H1 (cell line): ENCODE measurements at regions not wholly inside any gene's neighbourhood (a gene's known extent, or its start where the extent isn't known, plus 50 kb on each side); places are given as distances from the start of the nearest gene placed in this dataset.

Source experiments
- CTCF ChIA-PET: fragments of 300-600 bp; sonication (Branson Sonifier 250); formaldehyde crosslinking; loops from one replicate; lab custom pipeline; 2021; ENCODE audit not compliant: partially characterized antibody; lab: Charles Lee
- POLR2A ChIA-PET: fragments of 300-600 bp; sonication (Branson Sonifier 250); formaldehyde crosslinking; loops from one replicate; lab custom pipeline; 2021; ENCODE audit warnings: inconsistent platforms; ENCODE audit not compliant: partially characterized antibody; lab: Charles Lee
- DNase-seq, 2 experiments: peaks; one replicate each; pipeline versions ENCODE4 v3.0.0 to v3.0.0-alpha.2; 2010 to 2022; ENCODE audit warnings: low spot score in 2 of 2, low read depth in 1 of 2, mixed read lengths in 1 of 2
- FAIRE-seq: peaks from 2 replicates; lab custom pipeline; 2011; peaks lifted over from hg19 to GRCh38; lab: Jason Lieb, UNC
- H2AFZ ChIP-seq: 2 replicates; pipeline ENCODE4 v1.8.1; 2012; ENCODE audit warnings: low read length, inconsistent platforms
- H2AK5ac ChIP-seq: 2 replicates; pipeline ENCODE4 v1.6.1; 2013; ENCODE audit warnings: low read depth, low read length
- H2BK120ac ChIP-seq: replicated peaks from 2 replicates; pipeline ENCODE3; 2013; ENCODE audit warnings: low read depth, low read length, inconsistent platforms
- H2BK12ac ChIP-seq: 2 replicates; pipeline ENCODE4 v1.6.1; 2013; ENCODE audit warnings: low read depth, low read length
- H2BK15ac ChIP-seq: 2 replicates; pipeline ENCODE4 v1.6.1; 2013; ENCODE audit warnings: low read length
- H2BK20ac ChIP-seq: 2 replicates; pipeline ENCODE4 v1.6.1; 2013; ENCODE audit warnings: low read length
- H2BK5ac ChIP-seq: 2 replicates; pipeline ENCODE4 v1.6.1; 2013; ENCODE audit warnings: low read depth, low read length
- H3K14ac ChIP-seq: 2 replicates; pipeline ENCODE4 v1.6.1; 2013; ENCODE audit warnings: inconsistent platforms; ENCODE audit not compliant: insufficient read length
- H3K18ac ChIP-seq: 2 replicates; pipeline ENCODE4 v1.6.1; 2013; ENCODE audit warnings: low read length; ENCODE audit errors: extremely low read depth
- H3K23ac ChIP-seq: 2 replicates; pipeline ENCODE4 v1.6.1; 2013; ENCODE audit warnings: inconsistent platforms; ENCODE audit not compliant: insufficient read length
- H3K23me2 ChIP-seq: 2 replicates; pipeline ENCODE4 v1.6.1; 2013; ENCODE audit warnings: low read depth, low read length
- H3K27ac ChIP-seq: 2 replicates; pipeline ENCODE4 v1.6.1; 2011; ENCODE audit warnings: low read depth, low read length, inconsistent platforms
- H3K27me3 ChIP-seq, 4 experiments: replicated peaks in 1 of 4; 1 replicate in 1 of 4; 2 replicates in 3 of 4; pipeline versions ENCODE4 v1.6.1 to v1.8.1; 2011 to 2013; ENCODE audit warnings: low read length in 3 of 4, mild to moderate bottlenecking in 3 of 4, inconsistent platforms in 2 of 4, mixed read lengths in 2 of 4, moderate library complexity in 1 of 4; ENCODE audit not compliant: control insufficient read depth in 3 of 4, insufficient read depth in 3 of 4; ENCODE audit errors: extremely low read depth in 1 of 4
- H3K36me3 ChIP-seq, 4 experiments: 2 replicates each; pipeline versions ENCODE4 v1.6.1 to v1.8.1; 2011 to 2013; ENCODE audit warnings: mild to moderate bottlenecking in 4 of 4, low read length in 3 of 4, moderate library complexity in 2 of 4, control low read depth in 1 of 4, inconsistent platforms in 1 of 4; ENCODE audit not compliant: insufficient read depth in 4 of 4, control insufficient read depth in 2 of 4
- H3K4ac ChIP-seq: replicated peaks from 2 replicates; pipeline ENCODE3; 2013; ENCODE audit warnings: low read length, low read depth, mixed read lengths, inconsistent platforms; ENCODE audit not compliant: insufficient read length
- H3K4me1 ChIP-seq, 4 experiments: replicated peaks in 1 of 4; 1 replicate in 1 of 4; 2 replicates in 3 of 4; pipeline versions ENCODE4 v1.6.1 to v1.8.1; 2011 to 2013; ENCODE audit warnings: low read length in 3 of 4, inconsistent platforms in 2 of 4, mixed read lengths in 1 of 4; ENCODE audit not compliant: insufficient read depth in 4 of 4, control insufficient read depth in 3 of 4
- H3K4me2 ChIP-seq, 2 experiments: 2 replicates each; pipeline versions ENCODE4 v1.6.1 to v1.8.1; 2011 to 2013; ENCODE audit warnings: low read depth in 2 of 2, low read length in 2 of 2, control low read depth in 1 of 2, inconsistent platforms in 1 of 2, mild to moderate bottlenecking in 1 of 2; ENCODE audit not compliant: insufficient read depth in 1 of 2
- H3K4me3 ChIP-seq, 4 experiments: fragments of 200-600, 300-600 bp in 1 of 4; sonication (generic), shearing (Covaris generic), sonication (Bioruptor Twin) in 1 of 4; 2 replicates each; pipeline versions ENCODE4 v1.5.1 to v1.8.1; 2011 to 2016; ENCODE audit warnings: low read length in 4 of 4, low read depth in 3 of 4, control low read depth in 2 of 4, inconsistent platforms in 2 of 4, mild to moderate bottlenecking in 2 of 4, mixed read lengths in 1 of 4, moderate library complexity in 1 of 4; ENCODE audit not compliant: insufficient read depth in 2 of 4; ENCODE audit errors: extremely low read depth in 1 of 4
- H3K56ac ChIP-seq: replicated peaks from 2 replicates; pipeline ENCODE3; 2013; ENCODE audit warnings: low read depth, mild to moderate bottlenecking, mixed read lengths, low read length, inconsistent platforms; ENCODE audit not compliant: insufficient read length
- H3K79me1 ChIP-seq: 2 replicates; pipeline ENCODE4 v1.6.1; 2013; ENCODE audit warnings: low read depth, low read length, control low read depth
- H3K79me2 ChIP-seq, 2 experiments: 2 replicates each; pipeline versions ENCODE4 v1.6.1 to v1.8.1; 2012 to 2013; ENCODE audit warnings: low read length in 2 of 2, mild to moderate bottlenecking in 2 of 2, inconsistent platforms in 1 of 2; ENCODE audit not compliant: insufficient read depth in 2 of 2, control insufficient read depth in 1 of 2
- H3K9ac ChIP-seq, 4 experiments: replicated peaks in 1 of 4; 1 replicate in 1 of 4; 2 replicates in 3 of 4; pipeline versions ENCODE4 v1.6.1 to v1.8.1; 2011 to 2013; ENCODE audit warnings: low read depth in 3 of 4, low read length in 3 of 4, control low read depth in 2 of 4, mild to moderate bottlenecking in 2 of 4, moderate library complexity in 2 of 4, inconsistent platforms in 1 of 4; ENCODE audit errors: extremely low read depth in 1 of 4
- H3K9me3 ChIP-seq, 2 experiments: 2 replicates each; pipeline versions ENCODE4 v1.6.1 to v1.8.1; 2012 to 2013; ENCODE audit warnings: mild to moderate bottlenecking in 2 of 2, moderate library complexity in 2 of 2, control low read depth in 1 of 2, inconsistent platforms in 1 of 2, low read depth in 1 of 2, low read length in 1 of 2, mixed read lengths in 1 of 2; ENCODE audit not compliant: insufficient read depth in 2 of 2
- H4K20me1 ChIP-seq, 2 experiments: replicated peaks in 1 of 2; 2 replicates each; pipeline versions ENCODE3 to v1.8.1; 2011 to 2013; ENCODE audit warnings: inconsistent platforms in 2 of 2, low read length in 2 of 2, mild to moderate bottlenecking in 1 of 2; ENCODE audit not compliant: insufficient read depth in 2 of 2, control insufficient read depth in 1 of 2
- H4K5ac ChIP-seq: 2 replicates; pipeline ENCODE4 v1.6.1; 2013; ENCODE audit warnings: low read length, low read depth, mixed read lengths, inconsistent platforms; ENCODE audit not compliant: insufficient read length
- H4K8ac ChIP-seq: 2 replicates; pipeline ENCODE4 v1.8.0; 2013; ENCODE audit warnings: mild to moderate bottlenecking, moderate library complexity, low read length, inconsistent platforms; ENCODE audit not compliant: insufficient read depth; ENCODE audit errors: extremely low read depth
- H4K91ac ChIP-seq: replicated peaks from 2 replicates; pipeline ENCODE3; 2013; ENCODE audit warnings: low read length, mixed read lengths, inconsistent platforms; ENCODE audit not compliant: insufficient read length
- CBX8 ChIP-seq: fragments of 300-800, 300-1000 bp; sonication (generic); IDR thresholded peaks from 2 replicates; pipeline ENCODE4 v1.7.1; 2016; ENCODE audit warnings: low read depth, low read length, borderline replicate concordance
- CREB1 ChIP-seq: IDR thresholded peaks from 2 replicates; pipeline ENCODE4 v1.6.1; 2012; ENCODE audit warnings: inconsistent platforms
- EZH2 ChIP-seq: fragments of 200-600 bp; sonication (generic); IDR thresholded peaks from 2 replicates; pipeline ENCODE4 v1.7.1; 2012; ENCODE audit warnings: low read depth, mild to moderate bottlenecking, moderate library complexity, low read length, inconsistent platforms; ENCODE audit not compliant: severe bottlenecking
- HDAC6 ChIP-seq: IDR thresholded peaks from one replicate; pipeline ENCODE4 v1.7.1; 2012; ENCODE audit warnings: low read depth, mild to moderate bottlenecking, inconsistent platforms, low read length, moderate library complexity
- JUN ChIP-seq: IDR thresholded peaks from 2 replicates; pipeline ENCODE4 v1.6.1; 2011; ENCODE audit warnings: low read depth, mild to moderate bottlenecking, improper control_type of control experiment, low read length
- JUND ChIP-seq: IDR thresholded peaks from 2 replicates; pipeline ENCODE4 v1.6.1; 2011; ENCODE audit warnings: mild to moderate bottlenecking, improper control_type of control experiment, low read length
- MAFK ChIP-seq: IDR thresholded peaks from 2 replicates; pipeline ENCODE4 v1.6.1; 2012; ENCODE audit warnings: low read depth, mild to moderate bottlenecking, improper control_type of control experiment, low read length
- POLR2AphosphoS5 ChIP-seq: IDR thresholded peaks from 2 replicates; pipeline ENCODE4 v1.6.1; 2011; ENCODE audit warnings: low read depth, low read length
- POU5F1 ChIP-seq: IDR thresholded peaks from 2 replicates; pipeline ENCODE4 v1.6.1; 2011; ENCODE audit warnings: low read depth, mild to moderate bottlenecking, low read length, moderate library complexity
- RFX5 ChIP-seq: IDR thresholded peaks from 2 replicates; pipeline ENCODE4 v1.6.1; 2011; ENCODE audit warnings: low read depth, low read length, improper control_type of control experiment, borderline replicate concordance
- RXRA ChIP-seq: IDR thresholded peaks from 2 replicates; pipeline ENCODE4 v1.6.1; 2011; ENCODE audit warnings: low read depth, mild to moderate bottlenecking, low read length, moderate library complexity; ENCODE audit not compliant: insufficient read depth
- TF ChIP-seq, protein P1 (sequence below): IDR thresholded peaks from 2 replicates; pipeline ENCODE4 v1.6.1; 2012; ENCODE audit warnings: inconsistent platforms

DNA sequence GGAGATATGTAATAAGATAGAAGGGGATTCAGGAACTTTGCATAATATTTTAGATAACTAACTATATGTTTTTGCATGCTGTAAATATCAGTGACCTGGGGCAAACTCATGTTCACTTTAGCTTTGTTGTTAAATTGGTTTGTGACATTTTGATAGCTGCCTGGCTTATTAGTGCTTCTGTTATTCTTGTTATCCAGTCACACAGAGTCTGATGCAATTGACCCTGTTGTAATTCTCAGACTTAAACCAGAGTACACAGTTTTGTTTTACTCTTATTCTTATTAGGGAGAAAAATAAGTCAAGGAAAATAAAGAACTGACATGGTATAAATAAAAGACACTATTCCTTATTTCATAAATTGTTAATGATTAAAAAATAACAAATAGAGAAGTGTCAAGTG is 516.7 kb upstream of the SLIT2 start:
- Histone ChIP-seq H3K4ac (no peak overlapping the region), H3K27me3 (no peaks in the 10 kb centered on the region), H2BK5ac (no peak overlapping the region), H4K5ac (no peak overlapping the region), H3K4me3 (no peak overlapping the region), H3K56ac (no peak overlapping the region), H2BK120ac (no peak overlapping the region), H3K18ac (no peak overlapping the region), H2BK20ac (no peak overlapping the region), H3K79me2 (no peaks in the 10 kb centered on the region), H3K36me3 (no peaks in the 10 kb centered on the region), H3K79me1 (no peaks in the 10 kb centered on the region), H3K4me2 (no peak overlapping the region), H3K4me1 (no peaks in the 10 kb centered on the region), H3K27ac (no peak overlapping the region), H4K20me1 (no peaks in the 10 kb centered on the region), H2AK5ac (no peak overlapping the region), H4K8ac (no peak overlapping the region), H2AFZ (no peak overlapping the region), H3K23ac (no peak overlapping the region), H3K23me2 (no peaks in the 10 kb centered on the region), H3K14ac (no peak overlapping the region), H2BK15ac (no peak overlapping the region), H2BK12ac (no peak overlapping the region), H4K91ac (no peak overlapping the region), H3K9ac (no peak overlapping the region), H3K9me3 (no peaks in the 10 kb centered on the region)
- ChIA-PET CTCF (no interaction called here), POLR2A (no interaction called here)
- TF ChIP-seq CBX8: no peak
- no peak for TF ChIP-seq MAFK
- no peak for TF ChIP-seq RXRA
- TF ChIP-seq, protein P1, sequence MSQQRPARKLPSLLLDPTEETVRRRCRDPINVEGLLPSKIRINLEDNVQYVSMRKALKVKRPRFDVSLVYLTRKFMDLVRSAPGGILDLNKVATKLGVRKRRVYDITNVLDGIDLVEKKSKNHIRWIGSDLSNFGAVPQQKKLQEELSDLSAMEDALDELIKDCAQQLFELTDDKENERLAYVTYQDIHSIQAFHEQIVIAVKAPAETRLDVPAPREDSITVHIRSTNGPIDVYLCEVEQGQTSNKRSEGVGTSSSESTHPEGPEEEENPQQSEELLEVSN: no peak
- TF ChIP-seq EZH2: no peak
- TF ChIP-seq RFX5: no peak
- no peak for TF ChIP-seq POU5F1
- TF ChIP-seq JUN: no peak
- no peak for TF ChIP-seq CREB1
- TF ChIP-seq HDAC6: no peak
- TF ChIP-seq JUND: no peak
- no peak for TF ChIP-seq POLR2AphosphoS5
- FAIRE-seq (no peak), DNase-seq (no peak)
